ENCODE measurements at regions not wholly inside any gene's neighbourhood (a gene's known extent, or its start where the extent isn't known, plus 50 kb on each side); places are given as distances from the start of the nearest gene placed in this dataset.

- no peak for DNase-seq (ENCODE audit: low read depth in 2 of 2)
These were observed 50.6 kb upstream of the PTGR2 start for GRCh38 chr14:73800970-73801515.

GRCh38 chr14:73797543-73798265 lies 53.9 kb upstream of the PTGR2 start:
- no peak for DNase-seq (ENCODE audit: low read depth in 2 of 2)

- no peak for DNase-seq (ENCODE audit: low read depth in 2 of 2)
These were observed 54.6 kb upstream of the PTGR2 start for GRCh38 chr14:73796893-73797542.

GRCh38 chr14:73796415-73796814 lies 55.2 kb upstream of the PTGR2 start:
- DNase-seq (ENCODE audit: low read depth in 2 of 2), result no peak

- DNase-seq (ENCODE audit: low read depth in 2 of 2), result no peak
These were observed 55.7 kb upstream of the PTGR2 start for GRCh38 chr14:73795974-73796373.

- no peak for DNase-seq (ENCODE audit: low read depth in 2 of 2)
These were observed 56.2 kb upstream of the PTGR2 start for GRCh38 chr14:73795466-73795865.

GRCh38 chr14:73794146-73794545 lies 57.5 kb upstream of the PTGR2 start:
- DNase-seq (ENCODE audit: low read depth in 2 of 2), result no peak

- DNase-seq (ENCODE audit: low read depth in 2 of 2), result no peak
These were observed 59.1 kb upstream of the PTGR2 start for GRCh38 chr14:73792481-73792880.

GRCh38 chr14:73789989-73790581 lies 61.5 kb upstream of the PTGR2 start:
- DNase-seq (ENCODE audit: low read depth in 2 of 2), result no peak

- no peak for DNase-seq (ENCODE audit: low read depth in 2 of 2)
These were observed 62.7 kb upstream of the PTGR2 start for GRCh38 chr14:73788701-73789551.

- DNase-seq (ENCODE audit: low read depth in 2 of 2), result no peak
These were observed 63.4 kb upstream of the PTGR2 start for GRCh38 chr14:73788317-73788598.

GRCh38 chr14:73787486-73788316 lies 63.9 kb upstream of the PTGR2 start:
- peak in 1 of 2 donors; percentile 34 for DNase-seq (ENCODE audit: low read depth in 2 of 2)

GRCh38 chr14:73786636-73787485 lies 64.8 kb upstream of the PTGR2 start:
- peak in 1 of 2 donors; percentile 46 for DNase-seq (ENCODE audit: low read depth in 2 of 2)

- peak in 1 of 2 donors; percentile 26 for DNase-seq (ENCODE audit: low read depth in 2 of 2)
These were observed 65.6 kb upstream of the PTGR2 start for GRCh38 chr14:73785834-73786635.

- DNase-seq (ENCODE audit: low read depth in 2 of 2), result no peak
These were observed 66.2 kb upstream of the PTGR2 start for GRCh38 chr14:73785336-73785833.

GRCh38 chr14:73784988-73785313 lies 66.7 kb upstream of the PTGR2 start:
- DNase-seq (ENCODE audit: low read depth in 2 of 2), result no peak

- no peak for DNase-seq (ENCODE audit: low read depth in 2 of 2)
These were observed 67.2 kb upstream of the PTGR2 start for GRCh38 chr14:73784181-73784987.

- no peak for DNase-seq (ENCODE audit: low read depth in 2 of 2)
These were observed 68.4 kb upstream of the PTGR2 start for GRCh38 chr14:73783107-73783727.
